SK-N-MC (cell line): ENCODE measurements at regions not wholly inside any gene's neighbourhood (a gene's known extent, or its start where the extent isn't known, plus 50 kb on each side); places are given as distances from the start of the nearest gene placed in this dataset.

Experiments used
- EZH2 ChIP-seq: fragments of 200-600 bp; sonication (generic); IDR thresholded peaks from one replicate; pipeline ENCODE4 v1.6.1; 2017; ENCODE audit warnings: antibody characterized with exemption
- FOXP2 ChIP-seq: optimal IDR thresholded peaks from 2 replicates; pipeline ENCODE3; 2011; ENCODE audit warnings: mild to moderate bottlenecking, moderate library complexity; ENCODE audit not compliant: insufficient read depth; ENCODE audit errors: extremely low read length, control extremely low read depth
- POLR2AphosphoS5 ChIP-seq: IDR thresholded peaks from 2 replicates; pipeline ENCODE4 v1.6.1; 2012; ENCODE audit warnings: mild to moderate bottlenecking, low read depth, low read length, borderline replicate concordance

DNA sequence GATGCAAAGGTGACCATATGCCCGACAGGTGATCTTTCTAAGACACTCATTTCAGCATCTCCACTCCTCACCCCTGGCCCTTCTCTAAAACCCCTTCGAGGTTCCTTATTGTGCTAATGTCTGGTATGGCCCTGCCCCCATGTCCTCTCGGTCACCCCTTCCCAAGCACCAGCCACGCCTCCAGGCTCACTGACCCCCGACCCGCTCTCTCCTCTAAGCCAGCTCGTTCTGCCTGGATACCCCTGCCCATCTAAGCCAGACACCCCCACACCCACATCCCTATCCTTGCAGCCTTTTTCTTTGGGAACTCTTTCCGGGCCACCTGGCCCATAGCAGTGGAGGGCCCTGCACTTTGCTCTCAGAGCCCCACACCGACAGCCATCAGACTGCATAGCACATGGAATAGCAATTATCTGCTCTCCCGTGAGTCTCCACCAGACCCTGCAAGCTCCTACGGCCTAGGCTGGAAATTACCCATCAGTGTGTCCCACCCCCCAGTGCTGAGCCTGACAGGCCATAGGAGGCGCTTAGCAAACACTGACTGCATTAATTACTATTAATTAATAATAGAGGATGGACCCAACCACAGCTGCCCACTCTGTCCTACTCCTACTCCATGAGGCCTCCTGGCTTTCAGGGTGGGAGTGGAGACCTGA lies 176.7 kb downstream of the TMEM132E start:
- no peak for TF ChIP-seq POLR2AphosphoS5
- no peak for TF ChIP-seq EZH2
- TF ChIP-seq FOXP2 = no peak
